ENCODE measurements at regions not wholly inside any gene's neighbourhood (a gene's known extent, or its start where the extent isn't known, plus 50 kb on each side); places are given as distances from the start of the nearest gene placed in this dataset.
"Not testable (repeated sequence)": the region's sequence is repeated elsewhere in the genome, so short reads cannot be mapped to it uniquely, and the experiment has no call there.

- not testable (repeated sequence) for TF ChIP-seq CTCF (IDR thresholded peaks at IDR 0.05; ENCODE audit: poor library complexity); EZH2 (IDR thresholded peaks at IDR 0.05; ENCODE audit: borderline replicate concordance); EZH2phosphoT487 (IDR thresholded peaks at IDR 0.05; ENCODE audit: low read depth, severe bottlenecking, unreplicated experiment)
Measured at GRCh38 chr2:179321034-179321433, 56.4 kb upstream of the SESTD1 start.
